Activated CD8-positive, alpha-beta memory T cell treated with anti-CD3 and anti-CD28 coated beads for 36 hours (primary cell): ENCODE measurements at regions not wholly inside any gene's neighbourhood (a gene's known extent, or its start where the extent isn't known, plus 50 kb on each side); places are given as distances from the start of the nearest gene placed in this dataset.

Experiments
- CTCF ChIA-PET: fragments of 350-600 bp; sonication (Branson Sonifier 250); formaldehyde crosslinking; loops from one replicate; lab custom pipeline; 2021; ENCODE audit warnings: antibody characterized with exemption; lab: Charles Lee
- POLR2A ChIA-PET: fragments of 350-600 bp; sonication (Branson Sonifier 250); formaldehyde crosslinking; loops from one replicate; lab custom pipeline; 2021; ENCODE audit warnings: antibody characterized with exemption; lab: Charles Lee

DNA sequence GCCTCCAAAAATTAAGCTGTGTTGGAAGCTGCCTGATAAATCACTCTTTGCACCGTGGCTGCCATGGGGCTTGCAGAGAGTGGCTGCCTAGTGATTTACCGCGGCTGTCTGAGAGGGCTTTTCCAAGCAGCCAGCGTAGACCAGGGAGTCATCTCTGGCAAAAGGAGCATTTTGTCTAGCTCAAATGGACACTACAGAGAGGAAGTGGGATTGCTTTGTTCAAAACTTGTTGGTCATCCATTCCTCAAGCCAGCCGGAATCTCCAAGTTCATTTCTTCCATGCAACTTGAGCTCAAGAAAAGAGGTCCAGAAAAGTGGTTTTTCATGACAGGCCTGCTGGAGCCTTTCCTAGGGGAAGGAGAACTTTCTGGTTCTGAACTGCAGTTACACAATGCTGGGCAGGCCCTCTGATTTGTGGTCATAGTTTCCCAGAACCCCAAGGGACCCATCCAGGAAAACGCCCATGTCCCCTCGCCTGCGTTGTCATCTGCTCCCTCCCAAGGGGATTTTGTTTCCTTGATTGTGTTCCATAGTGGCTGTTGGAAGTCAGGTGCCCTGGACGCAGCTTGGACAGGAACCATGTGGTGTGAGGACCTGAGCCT, 108.1 kb downstream of the TRIB2 start:
- POLR2A ChIA-PET = no interaction called here

GRCh38 chr2:12826781-12827180, 110.0 kb downstream of the TRIB2 start:
- ChIA-PET CTCF (no interaction called here), POLR2A (no interaction called here)

More for the DNA sequence above, 108.1 kb downstream of the TRIB2 start:
- CTCF ChIA-PET = no interaction called here

DNA sequence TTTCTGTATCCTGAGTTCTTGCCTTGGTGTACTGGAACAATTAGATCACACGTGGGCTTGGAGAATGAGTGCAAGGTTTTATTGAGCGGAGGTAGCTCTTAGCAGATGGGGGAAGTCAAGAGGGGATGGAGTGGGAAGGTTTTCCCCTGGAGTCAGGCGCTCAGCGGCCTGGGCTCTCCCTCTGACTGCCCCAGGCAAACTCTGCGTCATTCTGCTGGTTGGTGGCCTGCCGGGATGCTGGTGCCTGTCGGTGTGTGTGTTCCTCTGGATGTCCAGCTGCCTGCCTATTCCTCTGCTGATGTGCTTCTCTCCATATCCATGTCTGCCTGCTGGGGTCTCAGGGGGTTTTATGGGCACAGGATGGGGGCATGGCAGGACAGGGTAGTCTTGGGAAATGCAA, 111.0 kb downstream of the TRIB2 start:
- CTCF ChIA-PET = no interaction called here
- POLR2A ChIA-PET = no interaction called here

DNA sequence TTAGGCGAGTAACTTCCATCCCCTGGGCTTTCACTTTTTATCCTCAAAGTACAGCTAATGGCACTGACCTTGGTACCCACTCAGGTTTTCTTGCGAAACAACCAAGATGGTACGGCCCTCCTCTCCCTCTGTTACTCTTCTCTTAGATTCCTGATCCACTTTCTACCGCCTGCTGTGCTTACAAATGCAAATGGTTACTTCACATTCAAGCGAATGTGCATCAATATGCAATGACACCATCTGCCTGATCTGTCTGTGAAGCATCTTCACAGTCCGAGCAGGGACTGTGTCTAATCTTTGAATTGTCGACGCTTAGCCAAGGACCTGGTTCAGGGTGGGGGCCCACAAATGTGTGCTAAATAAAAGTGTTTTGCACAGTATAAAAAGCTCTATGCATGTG, 112.2 kb downstream of the TRIB2 start:
- CTCF ChIA-PET = no interaction called here
- POLR2A ChIA-PET = no interaction called here

DNA sequence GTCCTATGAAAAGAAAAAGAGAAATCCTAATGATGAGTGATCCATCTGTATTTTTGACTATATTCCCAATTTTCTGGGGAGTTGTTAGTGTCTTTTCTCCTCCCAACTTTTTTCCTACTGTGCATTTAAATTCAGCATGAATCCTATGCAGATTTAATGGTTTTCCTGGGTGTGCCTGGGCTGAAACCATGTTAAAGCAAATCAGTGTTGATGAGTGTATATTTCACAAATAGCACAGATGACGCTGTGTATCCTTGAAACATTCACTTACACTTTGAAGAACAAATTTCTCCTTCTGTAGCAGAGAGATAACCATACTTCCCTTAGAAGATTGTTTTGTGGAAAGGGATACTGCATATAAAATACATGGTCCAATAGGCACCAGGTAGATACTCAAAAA, 114.3 kb downstream of the TRIB2 start:
- POLR2A ChIA-PET = no interaction called here
- CTCF ChIA-PET = no interaction called here

GRCh38 chr2:12834239-12834638, 117.5 kb downstream of the TRIB2 start:
- POLR2A ChIA-PET = no interaction called here

DNA sequence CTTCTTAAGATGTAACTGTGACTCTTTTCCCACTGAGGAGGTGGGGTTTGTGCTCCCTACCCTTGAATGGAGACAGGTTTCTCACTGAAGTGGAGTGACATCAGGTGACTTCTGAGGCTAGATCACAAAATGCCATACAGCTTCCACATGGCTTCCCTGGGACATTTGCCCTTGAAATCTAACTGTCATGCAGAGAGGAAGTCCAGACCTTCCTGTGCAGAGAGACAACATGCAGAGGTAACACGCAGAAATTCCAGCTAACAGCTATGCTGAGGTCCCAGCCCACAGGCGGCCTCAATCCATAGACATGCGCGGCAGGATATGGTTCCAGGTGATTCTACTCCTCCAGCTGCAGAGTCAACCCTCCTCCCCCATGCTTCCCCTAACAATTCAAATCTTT, 119.0 kb downstream of the TRIB2 start:
- CTCF ChIA-PET = no interaction called here

More at GRCh38 chr2:12834239-12834638, 117.5 kb downstream of the TRIB2 start:
- CTCF ChIA-PET = no interaction called here

GRCh38 chr2:12839339-12839738, 122.6 kb downstream of the TRIB2 start:
- POLR2A ChIA-PET = no interaction called here
- CTCF ChIA-PET = no interaction called here

More for the DNA sequence above, 119.0 kb downstream of the TRIB2 start:
- POLR2A ChIA-PET = no interaction called here

- ChIA-PET CTCF (no interaction called here), POLR2A (no interaction called here)
Measured at GRCh38 chr2:12841021-12841420, 124.3 kb downstream of the TRIB2 start.

DNA sequence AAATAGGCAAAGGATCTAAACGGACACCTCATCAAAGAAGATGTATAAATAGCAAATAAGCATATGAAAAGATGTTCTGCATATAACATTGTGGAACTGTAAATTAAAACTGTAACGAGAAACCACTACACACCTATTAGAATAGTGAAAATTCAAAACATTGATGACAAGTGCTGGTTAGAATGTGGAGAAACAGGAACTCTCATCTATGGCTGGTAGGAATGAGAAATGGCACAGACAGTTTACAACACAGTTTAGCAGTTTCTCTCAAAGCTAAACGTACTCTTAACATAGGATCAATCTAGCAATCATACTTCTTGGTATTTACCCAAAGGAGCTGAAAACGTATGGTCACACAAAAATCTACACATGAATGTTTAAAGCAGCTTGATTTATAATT, 126.2 kb downstream of the TRIB2 start:
- ChIA-PET CTCF (no interaction called here), POLR2A (no interaction called here)

DNA sequence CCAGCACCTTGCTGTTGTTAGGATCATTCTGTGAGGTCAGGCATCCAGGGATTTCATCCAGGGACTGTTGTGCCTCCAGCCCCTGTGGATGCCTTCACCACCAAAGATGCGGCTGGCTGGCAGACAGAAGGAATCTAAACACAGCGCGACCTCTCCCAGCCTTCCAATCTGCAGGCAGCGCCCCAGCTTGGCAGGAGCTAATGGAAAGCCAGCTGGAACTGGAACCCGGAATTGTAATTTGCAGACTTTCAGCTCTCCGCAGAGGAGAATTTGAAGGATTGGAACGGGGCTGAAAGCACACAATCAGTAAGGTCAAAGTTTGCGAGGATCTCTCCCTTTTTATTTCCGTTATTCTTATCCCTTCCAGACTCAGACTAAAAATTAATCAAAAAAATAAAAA, 127.8 kb downstream of the TRIB2 start:
- ChIA-PET CTCF (no interaction called here), POLR2A (no interaction called here)

- ChIA-PET POLR2A (no interaction called here), CTCF (no interaction called here)
Measured at GRCh38 chr2:12847694-12848575, 131.2 kb downstream of the TRIB2 start.

- CTCF ChIA-PET = no interaction called here
- POLR2A ChIA-PET = no interaction called here
Measured at GRCh38 chr2:12852135-12852534, 135.4 kb downstream of the TRIB2 start.

GRCh38 chr2:12854001-12854530, 137.3 kb downstream of the TRIB2 start:
- CTCF ChIA-PET = no interaction called here
- POLR2A ChIA-PET = no interaction called here

DNA sequence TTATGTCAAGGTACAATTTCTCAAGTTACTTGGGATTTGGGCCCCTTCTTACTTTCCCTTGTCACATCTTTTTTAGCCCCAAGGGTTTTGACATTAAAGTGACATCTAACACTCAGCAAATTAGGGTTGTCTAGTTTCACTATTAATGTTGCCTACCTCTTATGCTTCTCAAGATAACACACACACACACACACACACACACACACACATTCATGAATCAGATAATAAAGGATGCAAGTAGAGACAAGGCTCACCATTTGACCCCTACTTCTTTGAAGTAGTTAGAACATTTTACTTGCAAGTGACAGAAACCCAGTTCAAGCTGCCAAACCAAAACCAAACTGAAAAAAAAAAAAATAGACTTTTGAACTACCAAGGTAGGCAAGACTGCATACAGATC, 138.8 kb downstream of the TRIB2 start:
- ChIA-PET POLR2A (no interaction called here), CTCF (interaction anchor here (0.7 kb wide), 1 partner anchor 92 kb away, joined by 4 read pairs; no protein-coding TSS in a partner anchor)

DNA sequence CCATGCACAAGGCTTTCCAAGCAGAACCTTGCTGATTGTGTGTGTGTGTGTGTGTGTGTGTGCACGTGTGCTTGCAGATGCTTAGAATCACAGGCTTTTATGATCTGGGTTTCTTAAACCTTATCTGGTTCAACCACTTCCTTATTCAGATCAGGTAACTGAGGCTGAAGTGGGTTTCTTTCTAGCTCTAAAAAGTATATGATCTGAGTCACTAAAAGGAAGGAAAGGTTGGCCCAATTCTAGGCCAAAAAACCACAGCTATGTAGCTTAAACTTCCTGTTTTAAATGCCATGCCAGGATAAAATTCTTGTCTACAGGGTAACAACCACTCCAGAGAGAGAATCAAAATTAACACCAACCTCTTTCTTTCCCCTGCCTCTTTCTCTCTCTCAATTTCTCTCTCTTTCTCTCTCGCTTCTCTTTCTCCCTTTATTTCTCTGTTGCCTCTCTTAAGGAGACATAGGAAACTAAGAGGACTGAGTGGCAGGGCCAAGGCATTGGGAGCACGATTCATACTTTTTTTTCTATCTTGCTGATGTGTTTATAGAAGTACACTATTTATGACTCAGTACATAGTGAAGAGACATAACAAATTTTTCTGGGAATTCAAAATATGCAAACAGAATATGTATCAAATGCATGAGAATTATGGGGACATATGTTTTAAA, 140.3 kb downstream of the TRIB2 start:
- CTCF ChIA-PET = no interaction called here
- POLR2A ChIA-PET = no interaction called here

GRCh38 chr2:12857891-12858290, 141.2 kb downstream of the TRIB2 start:
- ChIA-PET POLR2A (no interaction called here), CTCF (no interaction called here)

DNA sequence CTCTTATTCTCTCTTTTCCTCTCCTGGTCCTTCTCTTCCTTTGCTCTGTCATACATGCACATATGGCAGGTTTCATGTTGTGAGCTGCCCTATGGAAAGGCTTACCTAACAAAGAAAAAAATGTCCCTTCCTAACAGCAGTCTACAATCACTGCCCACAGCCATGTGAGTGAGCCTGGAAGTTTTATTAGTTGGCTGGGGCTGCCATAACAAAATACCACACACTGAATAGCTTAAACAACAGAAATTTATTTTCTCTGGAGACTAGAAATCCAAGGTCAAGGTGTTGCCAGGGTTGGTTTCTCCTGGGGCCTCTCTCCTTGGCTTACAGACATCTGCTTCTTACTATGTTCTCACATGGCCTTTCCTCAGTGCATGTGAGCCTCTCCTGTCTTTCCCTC, 142.1 kb downstream of the TRIB2 start:
- ChIA-PET POLR2A (no interaction called here), CTCF (no interaction called here)

DNA sequence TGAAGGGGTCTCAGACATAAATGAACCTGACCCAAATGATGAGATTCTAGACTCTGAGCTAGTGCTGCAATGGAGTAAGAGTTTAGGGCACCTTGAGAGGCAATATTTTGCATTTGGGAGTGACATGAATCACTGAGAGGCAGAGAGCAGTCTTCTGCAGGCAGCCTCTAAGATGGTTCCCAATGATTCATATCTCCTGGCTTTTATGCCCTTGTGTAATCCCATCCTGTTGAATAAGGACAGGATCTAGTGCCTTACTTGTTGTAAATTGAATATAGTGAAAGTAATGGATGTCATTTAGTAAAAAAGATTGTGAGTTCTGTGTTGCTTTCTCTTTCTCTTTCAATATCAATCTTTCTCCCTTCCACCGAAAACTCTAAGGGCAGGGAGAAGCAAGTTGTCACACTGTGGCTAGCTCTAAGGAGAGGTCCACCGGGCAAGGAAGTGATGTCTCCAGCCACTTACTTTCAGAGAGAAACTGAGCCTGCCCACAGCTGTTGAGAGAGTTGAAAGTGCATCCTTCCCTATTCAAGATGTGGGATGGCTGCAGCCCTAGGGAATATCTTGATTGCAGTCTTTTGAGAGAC, 144.7 kb downstream of the TRIB2 start:
- POLR2A ChIA-PET = no interaction called here
- CTCF ChIA-PET = no interaction called here

GRCh38 chr2:12862541-12862940, 145.8 kb downstream of the TRIB2 start:
- CTCF ChIA-PET = interaction anchor here (0.6 kb wide), 1 partner anchor 1591 kb away, joined by 3 read pairs; no protein-coding TSS in a partner anchor
- POLR2A ChIA-PET = interaction anchor here (0.7 kb wide), 1 partner anchor 439 kb away, joined by 3 read pairs; no protein-coding TSS in a partner anchor
